ENCODE measurements at regions not wholly inside any gene's neighbourhood (a gene's known extent, or its start where the extent isn't known, plus 50 kb on each side); places are given as distances from the start of the nearest gene placed in this dataset.

DNA sequence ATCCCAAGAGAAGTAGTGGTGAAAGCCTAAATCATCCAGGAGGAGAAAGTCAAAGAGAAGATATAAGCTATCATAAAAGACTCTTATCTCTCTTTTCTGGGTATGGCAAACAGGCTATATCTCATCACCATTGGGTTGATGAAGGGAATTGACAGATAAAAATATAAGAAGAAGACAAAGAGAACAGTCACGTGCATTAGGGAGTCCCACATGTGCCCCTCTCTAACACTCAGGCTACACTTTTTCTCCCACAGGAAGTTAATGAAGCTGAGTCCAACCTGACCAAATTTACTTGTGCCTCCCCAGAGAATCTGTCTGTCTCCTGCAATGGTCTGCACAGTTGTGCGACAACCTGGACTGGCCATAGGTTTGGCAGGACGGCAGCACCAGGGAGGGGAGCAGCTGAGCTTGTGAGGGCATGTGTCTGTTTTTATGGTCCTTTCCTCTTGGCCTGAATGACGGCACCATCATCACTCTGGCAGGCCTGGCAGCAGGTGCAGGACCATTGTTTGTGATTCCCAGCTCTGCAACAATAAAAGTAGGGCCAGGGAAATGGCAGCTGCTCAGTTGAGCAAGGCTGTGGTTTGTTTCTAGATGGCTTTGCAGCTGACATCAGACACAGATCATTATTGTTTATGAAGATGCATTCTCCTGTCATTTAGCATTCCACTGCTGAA is 144.5 kb upstream of the MCHR2 start:
- no peak for TF ChIP-seq MTA3 (IDR thresholded peaks at IDR 0.05; ENCODE audit: borderline replicate concordance, low read length)
- TF ChIP-seq, protein P1, sequence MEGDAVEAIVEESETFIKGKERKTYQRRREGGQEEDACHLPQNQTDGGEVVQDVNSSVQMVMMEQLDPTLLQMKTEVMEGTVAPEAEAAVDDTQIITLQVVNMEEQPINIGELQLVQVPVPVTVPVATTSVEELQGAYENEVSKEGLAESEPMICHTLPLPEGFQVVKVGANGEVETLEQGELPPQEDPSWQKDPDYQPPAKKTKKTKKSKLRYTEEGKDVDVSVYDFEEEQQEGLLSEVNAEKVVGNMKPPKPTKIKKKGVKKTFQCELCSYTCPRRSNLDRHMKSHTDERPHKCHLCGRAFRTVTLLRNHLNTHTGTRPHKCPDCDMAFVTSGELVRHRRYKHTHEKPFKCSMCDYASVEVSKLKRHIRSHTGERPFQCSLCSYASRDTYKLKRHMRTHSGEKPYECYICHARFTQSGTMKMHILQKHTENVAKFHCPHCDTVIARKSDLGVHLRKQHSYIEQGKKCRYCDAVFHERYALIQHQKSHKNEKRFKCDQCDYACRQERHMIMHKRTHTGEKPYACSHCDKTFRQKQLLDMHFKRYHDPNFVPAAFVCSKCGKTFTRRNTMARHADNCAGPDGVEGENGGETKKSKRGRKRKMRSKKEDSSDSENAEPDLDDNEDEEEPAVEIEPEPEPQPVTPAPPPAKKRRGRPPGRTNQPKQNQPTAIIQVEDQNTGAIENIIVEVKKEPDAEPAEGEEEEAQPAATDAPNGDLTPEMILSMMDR (IDR thresholded peaks at IDR 0.05 in 2 of 3, conservative IDR thresholded peaks at IDR 0.05 in 1 of 3; ENCODE audit: control insufficient read depth in 2 of 3, extremely low read depth in 1 of 3, insufficient read depth in 1 of 3, low read depth in 3 of 3, low read length in 3 of 3), result no peak
- no peak for TF ChIP-seq SMC3 (IDR thresholded peaks at IDR 0.05; ENCODE audit: borderline replicate concordance, low read length)
- TF ChIP-seq ASH2L (IDR thresholded peaks at IDR 0.05; ENCODE audit: borderline replicate concordance, low read depth), result no peak
- TF ChIP-seq HCFC1 (IDR thresholded peaks at IDR 0.05; ENCODE audit: low read length), result no peak
- TF ChIP-seq, protein P2, sequence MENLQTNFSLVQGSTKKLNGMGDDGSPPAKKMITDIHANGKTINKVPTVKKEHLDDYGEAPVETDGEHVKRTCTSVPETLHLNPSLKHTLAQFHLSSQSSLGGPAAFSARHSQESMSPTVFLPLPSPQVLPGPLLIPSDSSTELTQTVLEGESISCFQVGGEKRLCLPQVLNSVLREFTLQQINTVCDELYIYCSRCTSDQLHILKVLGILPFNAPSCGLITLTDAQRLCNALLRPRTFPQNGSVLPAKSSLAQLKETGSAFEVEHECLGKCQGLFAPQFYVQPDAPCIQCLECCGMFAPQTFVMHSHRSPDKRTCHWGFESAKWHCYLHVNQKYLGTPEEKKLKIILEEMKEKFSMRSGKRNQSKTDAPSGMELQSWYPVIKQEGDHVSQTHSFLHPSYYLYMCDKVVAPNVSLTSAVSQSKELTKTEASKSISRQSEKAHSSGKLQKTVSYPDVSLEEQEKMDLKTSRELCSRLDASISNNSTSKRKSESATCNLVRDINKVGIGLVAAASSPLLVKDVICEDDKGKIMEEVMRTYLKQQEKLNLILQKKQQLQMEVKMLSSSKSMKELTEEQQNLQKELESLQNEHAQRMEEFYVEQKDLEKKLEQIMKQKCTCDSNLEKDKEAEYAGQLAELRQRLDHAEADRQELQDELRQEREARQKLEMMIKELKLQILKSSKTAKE (IDR thresholded peaks at IDR 0.05; ENCODE audit: low read depth, poor library complexity, severe bottlenecking), result no peak
- TF ChIP-seq MTA2 (IDR thresholded peaks at IDR 0.05; ENCODE audit: low read depth), result no peak
- no peak for TF ChIP-seq TCF7 (IDR thresholded peaks at IDR 0.05; ENCODE audit: borderline replicate concordance)
- no peak for TF ChIP-seq POLR2A (IDR thresholded peaks at IDR 0.05; ENCODE audit: low read depth, low read length)
- TF ChIP-seq POLR2AphosphoS5 (IDR thresholded peaks at IDR 0.05; ENCODE audit: low read length), result no peak
- no peak for TF ChIP-seq NRF1 (conservative IDR thresholded peaks at IDR 0.05; ENCODE audit: low read depth, low read length)
- no peak for TF ChIP-seq MXI1 (IDR thresholded peaks at IDR 0.05; ENCODE audit: low read depth, low read length)
- TF ChIP-seq, protein P3, sequence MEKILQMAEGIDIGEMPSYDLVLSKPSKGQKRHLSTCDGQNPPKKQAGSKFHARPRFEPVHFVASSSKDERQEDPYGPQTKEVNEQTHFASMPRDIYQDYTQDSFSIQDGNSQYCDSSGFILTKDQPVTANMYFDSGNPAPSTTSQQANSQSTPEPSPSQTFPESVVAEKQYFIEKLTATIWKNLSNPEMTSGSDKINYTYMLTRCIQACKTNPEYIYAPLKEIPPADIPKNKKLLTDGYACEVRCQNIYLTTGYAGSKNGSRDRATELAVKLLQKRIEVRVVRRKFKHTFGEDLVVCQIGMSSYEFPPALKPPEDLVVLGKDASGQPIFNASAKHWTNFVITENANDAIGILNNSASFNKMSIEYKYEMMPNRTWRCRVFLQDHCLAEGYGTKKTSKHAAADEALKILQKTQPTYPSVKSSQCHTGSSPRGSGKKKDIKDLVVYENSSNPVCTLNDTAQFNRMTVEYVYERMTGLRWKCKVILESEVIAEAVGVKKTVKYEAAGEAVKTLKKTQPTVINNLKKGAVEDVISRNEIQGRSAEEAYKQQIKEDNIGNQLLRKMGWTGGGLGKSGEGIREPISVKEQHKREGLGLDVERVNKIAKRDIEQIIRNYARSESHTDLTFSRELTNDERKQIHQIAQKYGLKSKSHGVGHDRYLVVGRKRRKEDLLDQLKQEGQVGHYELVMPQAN (conservative IDR thresholded peaks at IDR 0.05), result no peak
- TF ChIP-seq, protein P4, sequence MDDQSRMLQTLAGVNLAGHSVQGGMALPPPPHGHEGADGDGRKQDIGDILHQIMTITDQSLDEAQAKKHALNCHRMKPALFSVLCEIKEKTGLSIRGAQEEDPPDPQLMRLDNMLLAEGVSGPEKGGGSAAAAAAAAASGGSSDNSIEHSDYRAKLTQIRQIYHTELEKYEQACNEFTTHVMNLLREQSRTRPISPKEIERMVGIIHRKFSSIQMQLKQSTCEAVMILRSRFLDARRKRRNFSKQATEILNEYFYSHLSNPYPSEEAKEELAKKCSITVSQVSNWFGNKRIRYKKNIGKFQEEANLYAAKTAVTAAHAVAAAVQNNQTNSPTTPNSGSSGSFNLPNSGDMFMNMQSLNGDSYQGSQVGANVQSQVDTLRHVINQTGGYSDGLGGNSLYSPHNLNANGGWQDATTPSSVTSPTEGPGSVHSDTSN (IDR thresholded peaks at IDR 0.05; ENCODE audit: insufficient replicate concordance, low read depth, low read length), result no peak

Data from GM12878 (cell line).